CD4-positive, alpha-beta T cell treated with Interleukin-4 for 1 hour (primary cell): ENCODE measurements at regions not wholly inside any gene's neighbourhood (a gene's known extent, or its start where the extent isn't known, plus 50 kb on each side); places are given as distances from the start of the nearest gene placed in this dataset.
"Not testable (repeated sequence)": the region's sequence is repeated elsewhere in the genome, so short reads cannot be mapped to it uniquely, and the experiment has no call there.

ENCODE experiments used
- DNase-seq, 2 donors: peaks; one replicate each; pipeline ENCODE4 v3.0.0-alpha.2; 2020 to 2022

DNA sequence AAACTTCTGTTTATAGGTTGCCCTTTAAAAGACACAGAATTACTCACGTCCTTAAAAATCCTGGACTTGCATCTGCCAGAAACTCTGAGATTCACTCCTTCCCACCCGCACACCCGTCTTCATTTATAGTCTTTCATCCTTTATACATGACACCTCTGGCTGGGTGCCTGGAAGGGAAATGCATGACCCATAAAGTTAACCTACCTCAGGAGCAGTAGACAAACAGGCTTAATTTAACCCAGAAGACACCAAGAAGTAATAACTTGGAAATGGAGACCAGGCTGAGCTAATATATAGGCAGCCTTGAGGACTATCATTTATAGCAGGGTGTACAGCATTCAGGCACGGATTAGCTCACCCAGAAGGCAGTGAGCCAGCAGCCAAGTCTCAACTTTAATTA lies 429.0 kb upstream of the NRSN1 start:
- DNase-seq, result no peak

DNA sequence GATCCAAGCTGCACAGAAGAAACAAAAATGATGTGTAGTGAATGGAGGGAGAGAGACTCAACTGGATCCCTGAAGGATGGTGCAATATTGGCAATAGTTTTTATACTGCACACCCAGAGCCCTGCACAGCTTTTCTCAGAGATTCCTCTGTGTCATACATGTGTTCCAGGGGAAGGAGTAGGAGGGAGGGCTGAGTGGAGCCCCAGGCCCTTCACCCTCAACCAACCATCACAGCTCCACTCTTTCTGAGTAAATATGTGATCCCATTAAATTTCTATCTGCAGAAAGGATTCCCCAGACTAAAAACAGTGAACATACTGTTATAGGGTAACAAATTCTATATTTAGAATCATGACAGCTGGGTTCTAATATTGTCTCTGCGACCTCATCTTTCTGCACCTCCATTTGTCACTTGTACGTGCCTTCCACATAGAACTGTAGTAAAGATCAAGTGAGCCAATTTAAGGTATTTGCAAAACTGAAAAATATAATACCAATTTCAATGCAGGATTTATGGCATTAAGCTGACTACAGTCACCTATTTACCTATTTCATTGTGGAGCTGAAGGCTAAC lies 421.4 kb upstream of the NRSN1 start:
- DNase-seq, result no peak

DNA sequence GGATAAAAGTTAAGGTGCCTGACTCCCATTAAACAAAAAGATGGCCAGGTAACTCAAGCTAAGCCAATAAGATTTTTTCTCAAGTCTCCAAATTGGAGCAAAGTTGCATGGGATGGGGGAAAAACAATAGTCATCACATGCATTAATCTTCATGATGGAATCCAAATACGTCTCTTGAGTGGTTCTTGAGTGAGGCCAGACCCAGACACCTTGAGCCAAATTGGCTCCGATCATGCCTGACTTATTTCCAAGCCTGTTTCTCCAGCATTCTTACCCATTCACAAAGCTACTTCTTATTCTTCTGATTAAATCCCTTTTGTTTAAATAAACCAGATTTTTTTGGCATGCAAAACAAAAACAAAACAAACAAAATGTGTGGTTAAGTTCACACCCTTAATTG lies 420.3 kb upstream of the NRSN1 start:
- DNase-seq, result no peak

DNA sequence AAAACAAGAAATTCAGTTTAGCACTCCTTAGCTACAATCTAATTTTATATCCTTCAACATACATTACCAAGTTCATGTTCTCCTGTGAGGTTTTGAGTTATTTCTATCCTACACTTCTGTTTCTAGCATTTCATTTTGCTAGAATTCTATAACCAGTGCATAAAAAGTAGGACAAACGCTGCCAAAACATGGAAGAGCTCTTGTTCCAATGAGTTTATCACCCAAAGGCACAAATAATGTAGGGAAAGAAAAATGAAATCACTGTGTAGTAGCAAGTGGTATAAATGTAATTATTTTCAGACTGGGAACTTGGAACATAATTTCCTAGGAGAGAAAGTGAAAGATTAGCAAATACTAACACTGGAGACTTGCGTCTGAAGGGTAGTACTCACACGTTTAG lies 413.3 kb upstream of the NRSN1 start:
- no peak for DNase-seq

DNA sequence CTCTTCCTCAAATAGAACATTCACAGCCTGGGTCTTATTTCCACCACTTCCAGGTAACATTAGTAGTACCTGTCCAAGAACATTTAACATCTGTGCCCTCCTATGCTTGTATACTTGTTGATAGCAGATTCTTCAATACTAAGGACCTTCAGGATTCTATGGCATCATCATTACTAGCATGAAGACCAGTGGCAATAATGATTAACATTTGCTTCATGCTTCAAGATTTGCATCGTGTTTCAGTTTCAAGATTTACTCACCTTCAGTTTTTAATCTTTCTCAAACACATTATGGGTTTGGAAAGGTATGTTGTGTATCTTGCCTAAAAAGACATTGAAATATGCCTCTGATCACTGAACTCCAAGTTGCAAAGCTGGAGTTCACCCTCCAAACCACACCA lies 412.8 kb upstream of the NRSN1 start:
- DNase-seq, result no peak

DNA sequence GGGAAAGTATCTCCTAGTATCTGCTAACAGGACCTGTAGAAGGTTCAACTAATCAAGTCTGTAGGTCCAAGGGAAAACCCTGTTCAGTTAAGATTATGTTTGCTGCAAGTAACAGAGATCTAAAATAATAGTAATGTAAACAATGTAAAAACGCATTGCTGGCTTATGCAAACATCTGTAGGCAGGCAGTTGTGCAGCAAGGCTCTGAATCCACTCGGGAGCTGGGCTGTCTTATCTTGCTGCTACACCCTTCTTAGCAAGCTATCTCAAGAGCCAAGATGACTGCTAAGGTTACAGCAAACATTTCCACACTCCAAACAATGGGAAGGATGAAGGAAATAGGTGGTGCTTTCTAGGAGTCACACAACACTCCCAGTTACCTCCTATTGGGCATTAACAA lies 397.3 kb upstream of the NRSN1 start:
- DNase-seq, result no peak

DNA sequence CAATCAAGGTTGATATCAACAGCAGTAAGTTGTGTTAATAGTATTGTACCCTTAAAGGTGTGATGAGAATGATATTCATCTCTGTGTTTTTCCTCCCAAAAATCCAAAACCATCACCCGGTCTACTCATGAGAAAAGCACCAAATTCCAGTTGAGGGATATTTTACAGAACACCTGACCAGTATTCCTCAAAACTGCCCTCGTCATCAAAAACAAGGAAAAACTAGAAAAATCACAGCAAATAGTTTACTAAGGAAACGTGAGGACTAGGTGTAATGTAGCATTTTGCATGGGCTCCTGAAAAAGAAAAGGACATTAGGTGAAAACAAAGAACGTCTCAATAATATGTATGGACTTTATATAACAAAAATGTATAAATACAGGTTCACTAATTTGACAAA lies 394.4 kb upstream of the NRSN1 start:
- DNase-seq, result no peak

DNA sequence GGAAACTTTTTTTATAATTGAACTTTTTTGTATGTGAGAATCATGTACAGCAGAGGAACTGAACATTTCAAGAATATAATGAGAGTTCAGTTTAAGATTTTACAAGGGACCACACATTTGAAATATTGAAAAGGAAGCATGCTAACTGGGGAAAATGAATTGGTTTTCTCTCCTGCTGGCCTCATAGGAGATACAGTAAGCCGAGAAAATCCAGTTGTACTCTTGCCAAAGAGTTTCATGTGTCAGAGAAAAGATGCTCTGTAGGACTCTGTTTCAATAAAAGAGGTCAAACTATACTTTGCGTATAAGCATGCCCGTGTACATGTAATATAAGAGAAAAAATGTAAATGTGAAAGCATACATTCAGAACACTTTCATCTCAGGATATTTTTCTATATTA lies 393.5 kb upstream of the NRSN1 start:
- DNase-seq, result no peak

DNA sequence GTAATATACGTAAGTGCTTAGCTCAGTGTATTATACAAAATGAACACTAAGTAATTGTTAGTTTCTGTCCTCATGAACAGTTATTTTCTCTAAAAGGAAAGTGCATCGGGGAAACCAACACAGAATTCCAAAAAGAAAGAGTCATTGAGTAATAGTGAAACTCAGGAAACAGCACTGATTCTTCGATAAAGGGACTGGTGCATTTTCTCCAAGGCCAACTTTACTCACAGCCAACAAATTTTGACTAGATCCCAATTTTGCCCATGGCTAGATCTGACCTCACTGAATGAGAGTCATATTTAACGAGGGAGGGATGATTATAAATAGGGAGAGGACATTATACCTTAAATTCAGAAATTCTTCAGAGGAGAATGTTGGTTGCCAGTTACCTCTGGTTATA lies 390.9 kb upstream of the NRSN1 start:
- DNase-seq, result no peak

DNA sequence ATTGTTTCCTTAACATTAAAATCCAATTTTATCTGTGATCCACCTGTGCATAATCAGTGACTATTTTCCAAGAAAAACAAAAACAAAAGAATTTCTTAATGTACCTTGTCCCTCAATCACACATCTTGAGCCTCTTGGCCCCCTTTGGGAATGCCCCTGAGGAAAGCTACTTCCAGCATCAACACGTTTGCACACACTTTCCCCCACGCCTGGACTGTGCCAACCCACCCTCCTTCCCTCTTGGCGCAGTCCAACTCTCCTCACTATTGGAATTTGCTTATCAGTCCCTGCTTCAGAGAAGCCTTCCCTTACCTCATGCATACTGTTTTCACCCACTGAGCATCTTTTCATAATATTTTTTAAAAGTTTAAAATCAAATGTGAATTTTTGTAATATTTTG lies 389.4 kb upstream of the NRSN1 start:
- no peak for DNase-seq

DNA sequence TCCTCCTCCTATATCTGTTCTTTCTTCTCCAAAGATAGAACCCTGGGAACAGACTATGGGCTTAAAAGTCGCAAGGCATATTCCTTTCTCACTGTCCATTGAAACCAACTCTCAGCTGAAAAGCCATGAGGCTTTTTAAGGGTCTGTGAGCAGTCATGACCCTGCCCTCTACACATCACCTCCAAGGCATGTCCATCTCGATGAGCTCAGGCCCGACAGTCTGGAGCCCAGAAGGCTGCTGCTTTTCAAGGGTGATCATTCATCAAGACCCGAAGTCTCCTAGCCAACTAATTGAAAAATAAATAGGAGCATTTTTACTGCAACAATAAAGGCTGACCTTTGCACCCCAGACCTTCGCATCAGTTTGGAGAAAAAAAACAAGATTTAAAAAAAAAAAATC lies 378.8 kb upstream of the NRSN1 start:
- no peak for DNase-seq

DNA sequence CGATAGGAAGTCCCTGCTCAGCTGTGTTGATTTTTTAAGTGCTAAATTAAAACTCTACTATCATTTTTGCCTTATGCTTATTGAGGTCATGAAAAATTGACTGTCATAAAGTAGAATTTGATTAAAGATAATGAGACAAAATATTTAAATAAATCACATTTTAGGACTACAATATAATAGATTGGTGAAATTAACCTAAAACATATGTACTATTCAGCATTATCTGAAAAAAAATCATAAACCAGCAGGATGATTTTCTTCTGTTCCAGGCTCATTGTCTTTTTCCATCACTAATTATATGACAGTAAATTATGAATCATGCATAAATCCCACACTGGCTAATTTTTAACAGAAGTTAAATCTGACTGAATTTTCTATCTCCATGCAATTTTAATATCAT lies 373.6 kb upstream of the NRSN1 start:
- no peak for DNase-seq

DNA sequence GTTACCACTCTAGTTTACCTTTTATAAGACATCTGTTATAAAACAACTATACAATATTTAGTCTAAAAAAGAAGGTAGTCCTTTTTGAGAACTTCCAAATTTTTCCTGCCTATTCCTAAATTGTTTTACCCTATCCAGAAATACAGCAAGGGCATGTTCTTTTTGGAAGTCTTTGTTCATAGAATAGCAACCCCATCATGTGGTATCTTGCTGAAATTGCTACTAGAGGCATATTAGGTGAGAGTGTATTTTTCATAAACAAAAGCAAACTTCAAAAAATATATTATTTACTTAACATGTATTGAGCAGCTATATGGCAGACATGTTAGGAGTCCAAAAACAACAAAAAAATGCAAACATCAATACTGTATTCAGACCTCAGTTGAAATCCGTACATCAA lies 371.8 kb upstream of the NRSN1 start:
- no peak for DNase-seq

DNA sequence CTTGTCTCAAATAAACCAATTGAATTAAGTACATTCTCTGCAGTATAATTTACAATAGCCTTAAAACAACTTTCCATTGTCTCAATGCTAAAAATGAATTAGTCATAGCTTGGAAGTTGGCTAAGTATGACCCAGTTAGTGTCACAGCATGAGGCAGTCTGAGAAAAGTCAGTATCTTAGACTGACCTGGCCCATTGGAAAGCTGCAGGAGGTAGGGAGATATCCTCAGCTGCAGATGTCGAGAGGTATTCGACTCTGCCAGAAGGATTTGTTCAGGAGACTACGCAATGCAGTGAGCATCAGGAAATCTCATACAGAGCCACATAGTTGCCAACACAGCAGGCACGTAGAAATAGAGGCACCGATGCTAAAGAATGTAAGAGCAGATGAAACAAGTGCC lies 350.9 kb upstream of the NRSN1 start:
- DNase-seq, result no peak

DNA sequence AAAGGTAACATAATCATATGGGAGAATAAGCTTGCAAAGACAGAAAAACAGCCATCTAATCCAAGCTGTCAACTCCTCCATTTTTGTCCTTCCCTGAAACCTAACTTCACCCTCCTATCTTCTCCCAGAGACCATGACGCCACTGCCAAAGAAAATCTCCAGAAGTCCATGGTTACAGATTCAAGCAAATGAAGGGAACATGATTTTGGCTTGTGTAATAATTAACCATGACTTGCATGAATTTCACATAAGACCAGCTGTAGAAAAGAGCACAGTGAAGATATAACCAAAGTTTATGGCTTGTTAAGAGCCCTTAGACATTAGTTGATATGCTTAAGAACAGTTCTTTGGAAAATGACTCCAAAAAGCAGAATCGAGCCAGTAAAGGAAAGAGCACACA lies 342.1 kb upstream of the NRSN1 start:
- no peak for DNase-seq

DNA sequence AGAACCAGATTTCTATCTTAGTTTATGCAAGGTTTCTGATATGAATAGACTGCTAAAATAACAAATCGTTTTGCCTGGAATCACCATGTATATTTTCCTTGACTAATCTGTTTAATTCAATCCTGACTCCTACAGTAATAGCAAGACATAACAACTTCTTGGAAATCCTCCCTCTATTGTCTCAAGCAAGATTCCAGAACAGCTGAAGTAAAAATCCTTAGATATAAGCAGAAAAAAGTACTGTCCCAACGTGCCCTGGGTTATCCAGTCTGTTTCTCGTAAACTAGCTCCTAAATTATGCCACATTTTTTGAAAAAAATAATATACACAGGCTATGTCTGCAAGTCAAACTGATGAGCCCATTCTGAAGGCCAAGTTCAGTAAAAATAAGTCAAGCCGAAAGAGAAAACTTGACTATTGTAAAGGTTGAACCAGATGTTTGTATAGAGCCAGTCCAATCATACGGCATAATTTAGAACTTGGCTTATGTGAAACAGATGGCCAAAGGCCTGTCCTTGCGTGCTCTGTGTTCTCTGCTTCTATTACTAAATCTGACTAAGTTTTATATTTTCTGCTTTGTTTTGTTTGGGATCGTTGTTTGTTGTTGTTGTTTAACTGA lies 341.6 kb upstream of the NRSN1 start:
- no peak for DNase-seq

DNA sequence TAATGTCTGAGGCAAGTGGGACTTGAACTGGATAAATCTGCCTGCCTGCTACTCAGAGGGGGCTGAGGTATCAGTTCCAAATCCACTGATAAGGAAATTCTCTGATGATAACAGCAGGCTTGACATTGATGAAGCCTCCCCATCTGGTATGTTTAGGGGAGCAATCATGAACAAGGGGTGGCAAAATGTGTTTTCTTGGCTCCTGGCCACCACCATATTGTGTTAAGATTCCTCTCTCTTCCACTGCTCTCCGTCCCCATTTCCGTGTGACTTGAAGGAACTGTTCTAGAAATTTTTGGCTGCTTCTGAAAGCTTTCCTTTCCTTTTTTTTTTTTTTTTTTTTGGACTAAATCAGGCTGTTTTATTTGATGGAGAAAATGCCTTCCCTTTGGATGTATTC lies 335.3 kb upstream of the NRSN1 start:
- no peak for DNase-seq

DNA sequence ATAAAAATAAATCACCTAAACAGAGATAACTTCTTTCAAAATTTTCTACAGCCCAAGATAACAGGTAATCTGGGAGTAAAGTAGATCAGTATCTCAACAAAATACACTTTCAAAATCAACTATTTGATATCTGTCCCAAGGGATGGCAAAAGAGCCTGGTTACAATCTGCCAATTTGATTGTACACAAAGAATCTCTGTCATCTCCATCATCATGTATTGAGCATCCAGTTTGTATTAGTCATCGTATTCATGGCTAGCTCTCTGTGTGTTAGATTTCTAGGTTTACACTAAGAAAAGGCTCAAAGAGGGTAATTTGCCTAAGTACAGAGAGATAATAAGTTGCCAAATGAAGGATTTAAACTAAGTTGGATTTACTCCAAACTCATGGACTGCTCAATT lies 329.0 kb upstream of the NRSN1 start:
- DNase-seq, result no peak

DNA sequence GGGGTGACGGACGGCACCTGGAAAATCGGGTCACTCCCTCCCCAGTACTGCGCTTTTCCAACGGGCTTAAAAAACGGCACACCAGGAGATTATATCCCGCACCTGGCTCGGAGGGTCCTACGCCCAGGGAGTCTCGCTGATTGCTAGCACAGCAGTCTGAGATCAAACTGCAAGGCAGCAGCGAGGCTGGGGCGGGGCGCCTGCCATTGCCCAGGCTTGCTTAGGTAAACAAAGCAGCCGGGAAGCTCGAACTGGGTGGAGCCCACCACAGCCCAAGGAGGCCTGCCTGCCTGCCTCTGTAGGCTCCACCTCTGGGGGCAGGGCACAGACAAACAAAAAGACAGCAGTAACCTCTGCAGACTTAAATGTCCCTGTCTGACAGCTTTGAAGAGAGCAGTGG lies 321.7 kb upstream of the NRSN1 start:
- DNase-seq, result not testable (repeated sequence)

DNA sequence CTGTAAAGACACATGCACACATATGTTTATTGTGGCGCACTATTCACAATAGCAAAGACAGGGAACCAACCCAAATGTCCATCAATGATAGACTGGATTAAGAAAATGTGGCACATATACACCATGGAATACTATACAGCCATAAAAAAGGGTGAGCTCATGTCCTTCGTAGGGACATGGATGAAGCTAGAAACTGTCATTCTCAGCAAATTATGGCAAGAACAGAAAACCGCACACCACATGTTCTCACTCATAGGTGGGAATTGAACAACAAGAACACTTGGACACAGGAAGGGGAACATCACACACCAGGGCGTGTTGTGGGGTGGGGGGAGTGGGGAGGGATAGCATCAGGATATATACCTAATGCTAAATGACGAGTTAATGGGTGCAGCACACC lies 304.9 kb upstream of the NRSN1 start:
- DNase-seq, result not testable (repeated sequence)

DNA sequence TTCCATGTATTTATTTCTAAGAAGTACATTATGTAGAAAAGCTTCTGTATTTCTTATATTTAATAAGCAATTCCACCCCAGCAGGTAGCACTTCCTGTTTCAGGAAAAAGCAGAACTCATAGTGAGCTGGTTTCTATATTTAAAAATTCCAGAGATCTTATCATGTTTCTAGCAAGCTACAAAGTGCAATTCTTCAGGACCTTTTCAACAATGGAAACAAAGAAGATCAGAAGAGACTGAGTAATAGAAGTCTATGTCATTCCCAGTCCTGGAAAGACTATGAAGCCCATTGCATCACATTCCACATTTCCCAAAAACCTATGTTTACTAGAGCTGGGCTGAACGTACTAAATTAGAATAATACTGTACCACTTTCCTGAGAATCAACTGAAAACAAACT lies 302.6 kb upstream of the NRSN1 start:
- DNase-seq, result no peak

DNA sequence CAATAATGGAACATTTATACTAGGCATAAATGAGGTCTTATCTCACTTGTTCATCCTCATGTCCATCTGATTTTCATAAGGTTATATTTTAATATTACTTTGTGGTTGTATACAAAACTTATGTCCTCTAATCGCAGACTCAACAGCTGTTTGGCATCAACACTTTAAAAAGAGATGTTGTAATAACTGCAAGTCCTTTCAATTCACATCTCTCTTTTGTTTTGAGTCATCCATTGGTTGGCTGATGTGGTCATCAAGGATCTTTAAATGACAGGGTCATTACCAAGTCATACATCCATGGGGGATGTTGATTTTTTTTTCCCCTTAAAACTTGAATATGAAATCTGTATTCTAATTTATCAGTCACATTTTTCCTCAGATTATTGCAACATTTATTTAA lies 299.4 kb upstream of the NRSN1 start:
- DNase-seq, result no peak

DNA sequence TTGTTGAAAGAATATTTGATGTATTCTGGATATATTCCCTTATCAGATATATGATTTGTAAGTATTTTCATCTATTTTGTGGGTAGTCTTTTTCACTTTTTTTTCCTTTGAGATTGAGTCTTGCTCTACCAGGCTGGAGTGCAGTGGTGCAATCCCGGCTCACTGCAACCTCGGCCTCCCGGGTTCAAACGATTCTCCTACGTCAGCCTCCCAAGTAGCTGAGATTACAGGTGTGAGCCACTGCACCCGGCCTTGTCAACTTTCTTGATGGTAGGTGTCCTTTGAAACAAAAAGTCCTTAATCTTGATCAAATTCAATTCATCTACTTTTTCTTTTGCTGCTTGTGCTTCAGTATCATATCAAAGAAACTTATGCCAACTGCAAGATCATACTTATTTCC lies 297.2 kb upstream of the NRSN1 start:
- no peak for DNase-seq

DNA sequence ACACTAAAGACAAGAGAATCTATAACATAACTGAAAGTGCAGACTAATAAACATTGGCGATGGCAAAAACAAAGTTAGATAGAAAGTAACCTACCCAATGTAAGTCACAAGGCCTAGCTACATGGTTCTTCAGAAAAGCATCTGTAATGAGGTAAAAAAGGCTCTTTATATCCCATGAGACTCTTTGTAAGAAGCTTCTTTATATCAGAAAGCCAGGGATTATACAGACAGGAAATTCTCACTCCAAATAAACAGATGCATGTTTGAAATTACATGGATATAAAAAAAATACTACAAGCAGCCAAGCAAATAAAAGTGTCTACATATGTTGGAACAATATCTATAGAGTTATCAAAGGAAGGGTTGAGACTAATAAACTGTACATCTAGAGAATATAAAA lies 284.9 kb upstream of the NRSN1 start:
- DNase-seq, result no peak

DNA sequence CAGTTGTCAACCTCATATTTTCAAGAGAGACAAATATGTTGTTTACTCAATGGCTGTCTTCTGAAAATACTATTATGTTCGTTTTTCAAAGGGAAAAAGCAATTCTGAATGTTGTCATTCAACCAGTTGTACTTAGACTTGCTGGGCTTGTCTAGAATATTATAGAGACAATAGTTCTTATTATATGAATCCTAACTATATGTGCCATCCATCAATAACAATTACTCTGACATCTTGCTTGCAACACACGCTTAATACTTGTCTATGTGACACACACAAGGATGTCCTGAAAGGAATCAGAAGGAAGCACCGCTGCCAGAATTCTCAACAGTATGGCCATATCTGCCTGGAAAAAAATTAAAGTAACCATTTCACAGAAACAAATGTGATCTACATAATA lies 283.3 kb upstream of the NRSN1 start:
- no peak for DNase-seq

DNA sequence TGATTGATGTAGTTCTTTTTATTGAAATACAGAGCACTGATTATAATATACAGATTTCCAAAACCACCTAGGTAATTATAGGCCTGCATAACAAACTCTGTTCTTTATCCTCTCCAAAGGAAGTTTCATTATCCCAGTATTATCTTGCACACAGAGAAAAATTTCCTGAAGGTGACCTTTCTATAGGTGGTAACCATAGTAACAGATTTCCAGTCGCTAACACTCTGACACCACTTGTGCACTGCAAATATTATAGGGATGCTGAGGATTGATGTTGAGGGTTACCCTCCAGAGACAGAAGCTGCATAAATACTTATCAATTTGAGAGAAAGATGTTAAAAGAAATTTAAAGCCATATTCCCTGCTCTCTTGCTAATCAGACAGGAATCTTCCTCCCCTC lies 274.5 kb upstream of the NRSN1 start:
- no peak for DNase-seq
